DND-41 (cell line): ENCODE measurements at regions not wholly inside any gene's neighbourhood (a gene's known extent, or its start where the extent isn't known, plus 50 kb on each side); places are given as distances from the start of the nearest gene placed in this dataset.

Source experiments
- ATAC-seq: fragments of 200-7000 bp; cut with Tn5 transposase; 3 replicates; pipeline ENCODE4 v1.9.1; 2021; ENCODE audit warnings: low read depth; ENCODE audit not compliant: insufficient read depth
- DNase-seq: peaks from one replicate; pipeline ENCODE4 v3.0.0-alpha.2; 2020
- H2AFZ ChIP-seq: 2 replicates; pipeline ENCODE4 v1.6.0; 2012; ENCODE audit warnings: low read depth, low read length
- H3K27ac ChIP-seq: 2 replicates; pipeline ENCODE4 v1.5.1; 2012; ENCODE audit warnings: low read length, inconsistent platforms
- H3K27me3 ChIP-seq: fragments of 200-600 bp; sonication (generic); 2 replicates; pipeline ENCODE4 v1.6.0; 2012; ENCODE audit warnings: low read length, mild to moderate bottlenecking, inconsistent platforms; ENCODE audit not compliant: insufficient read depth, poor library complexity
- H3K36me3 ChIP-seq: 2 replicates; pipeline ENCODE4 v1.5.1; 2012; ENCODE audit warnings: low read length, inconsistent platforms; ENCODE audit not compliant: insufficient read depth
- H3K4me1 ChIP-seq: 2 replicates; pipeline ENCODE4 v1.5.1; 2012; ENCODE audit warnings: mild to moderate bottlenecking, low read length; ENCODE audit not compliant: insufficient read depth
- H3K4me2 ChIP-seq: 2 replicates; pipeline ENCODE4 v1.6.0; 2012; ENCODE audit warnings: mild to moderate bottlenecking, moderate library complexity, low read length, inconsistent platforms; ENCODE audit not compliant: insufficient read depth
- H3K4me3 ChIP-seq, 2 experiments: fragments of 200-600 bp in 1 of 2; shearing (Covaris generic) in 1 of 2; 2 replicates each; pipeline ENCODE4 v1.5.1; 2012 to 2016; ENCODE audit warnings: inconsistent platforms in 2 of 2, low read length in 2 of 2, mild to moderate bottlenecking in 2 of 2, low read depth in 1 of 2, moderate library complexity in 1 of 2
- H3K79me2 ChIP-seq: 2 replicates; pipeline ENCODE4 v1.6.0; 2012; ENCODE audit warnings: low read length, inconsistent platforms; ENCODE audit not compliant: insufficient read depth
- H3K9ac ChIP-seq: 2 replicates; pipeline ENCODE4 v1.6.0; 2012; ENCODE audit warnings: low read depth, mild to moderate bottlenecking, inconsistent platforms, low read length, moderate library complexity
- H3K9me3 ChIP-seq: 2 replicates; pipeline ENCODE4 v1.5.1; 2012; ENCODE audit warnings: low read length, moderate library complexity, mild to moderate bottlenecking, inconsistent platforms; ENCODE audit not compliant: insufficient read depth, severe bottlenecking
- H4K20me1 ChIP-seq: 2 replicates; pipeline ENCODE4 v1.6.0; 2012; ENCODE audit warnings: low read length; ENCODE audit not compliant: insufficient read depth
- CTCF ChIP-seq: IDR thresholded peaks from 2 replicates; pipeline ENCODE4 v1.5.1; 2012; ENCODE audit warnings: borderline replicate concordance, low read length, moderate library complexity, mild to moderate bottlenecking; ENCODE audit not compliant: poor library complexity, severe bottlenecking; ENCODE audit errors: extremely low read depth
- EZH2 ChIP-seq: IDR thresholded peaks from 3 replicates; pipeline ENCODE4 v1.6.1; 2012; ENCODE audit warnings: borderline replicate concordance, low read depth, mild to moderate bottlenecking, moderate library complexity, low read length, inconsistent platforms; ENCODE audit not compliant: severe bottlenecking

GRCh38 chr13:46949211-46949610 lies 52.4 kb upstream of the HTR2A start:
- H3K36me3 ChIP-seq = no peaks in the 10 kb centered on the region
- H3K4me1 ChIP-seq = no peaks in the 10 kb centered on the region
- no peak overlapping the region for H3K4me2 ChIP-seq
- ATAC-seq (no peak), DNase-seq (no peak)
- H3K79me2 ChIP-seq = no peaks in the 10 kb centered on the region
- TF ChIP-seq CTCF (no peak), EZH2 (no peak)
- H3K27ac ChIP-seq = no peak overlapping the region
- no peaks in the 10 kb centered on the region for H4K20me1 ChIP-seq
- no peak overlapping the region for H3K4me3 ChIP-seq
- no peak overlapping the region for H3K9ac ChIP-seq
- peaks cover 6% of the 10 kb centered on the region for H3K9me3 ChIP-seq
- peaks cover 2% of the 10 kb centered on the region for H3K27me3 ChIP-seq
- no peak overlapping the region for H2AFZ ChIP-seq

- Histone ChIP-seq H3K4me3 (no peak overlapping the region), H3K27ac (no peak overlapping the region), H2AFZ (no peak overlapping the region), H3K4me1 (no peaks in the 10 kb centered on the region), H3K4me2 (no peak overlapping the region), H4K20me1 (no peaks in the 10 kb centered on the region), H3K9me3 (peaks cover 6% of the 10 kb centered on the region), H3K9ac (no peak overlapping the region), H3K36me3 (no peaks in the 10 kb centered on the region), H3K79me2 (no peaks in the 10 kb centered on the region), H3K27me3 (peaks cover 2% of the 10 kb centered on the region)
- no peak for ATAC-seq
- TF ChIP-seq EZH2 = no peak
- no peak for DNase-seq
Observed at GRCh38 chr13:46948338-46948737, 51.5 kb upstream of the HTR2A start.

- H3K79me2 ChIP-seq = no peaks in the 10 kb centered on the region
- TF ChIP-seq EZH2 = no peak
- TF ChIP-seq CTCF = no peak
- H3K9ac ChIP-seq = no peak overlapping the region
- no peak for ATAC-seq
- DNase-seq = no peak
- peaks cover 6% of the 10 kb centered on the region for H3K9me3 ChIP-seq
- no peak overlapping the region for H3K4me2 ChIP-seq
- H3K4me1 ChIP-seq = no peaks in the 10 kb centered on the region
- H3K27ac ChIP-seq = no peak overlapping the region
- peaks cover 2% of the 10 kb centered on the region for H3K27me3 ChIP-seq
- H2AFZ ChIP-seq = no peak overlapping the region
- H4K20me1 ChIP-seq = no peaks in the 10 kb centered on the region
- no peak overlapping the region for H3K4me3 ChIP-seq
- no peaks in the 10 kb centered on the region for H3K36me3 ChIP-seq
Observed at GRCh38 chr13:46947425-46948191, 50.8 kb upstream of the HTR2A start.
